Activated CD4-positive, alpha-beta memory T cell treated with anti-CD3 and anti-CD28 coated beads for 36 hours (primary cell): ENCODE measurements at regions not wholly inside any gene's neighbourhood (a gene's known extent, or its start where the extent isn't known, plus 50 kb on each side); places are given as distances from the start of the nearest gene placed in this dataset.
"Not testable (repeated sequence)": the region's sequence is repeated elsewhere in the genome, so short reads cannot be mapped to it uniquely, and the experiment has no call there.

Experiments used
- CTCF ChIA-PET: fragments of 350-600 bp; sonication (Branson Sonifier 250); formaldehyde crosslinking; loops from one replicate; lab custom pipeline; 2021; ENCODE audit warnings: antibody characterized with exemption, inconsistent platforms; lab: Charles Lee
- POLR2A ChIA-PET: fragments of 350-600 bp; sonication (Branson Sonifier 250); formaldehyde crosslinking; loops from one replicate; lab custom pipeline; 2021; ENCODE audit warnings: antibody characterized with exemption; lab: Charles Lee
- DNase-seq: peaks from one replicate; pipeline ENCODE4 v3.0.0-alpha.2; 2020
- H3K27ac Mint-ChIP-seq: one replicate; pipeline ENCODE4 v1.8.0; 2021; ENCODE audit warnings: mixed read lengths
- H3K27me3 Mint-ChIP-seq: one replicate; pipeline ENCODE4 v1.8.0; 2021; ENCODE audit warnings: mixed read lengths
- H3K36me3 Mint-ChIP-seq: one replicate; pipeline ENCODE4 v1.8.0; 2021; ENCODE audit warnings: mixed read lengths
- H3K4me1 Mint-ChIP-seq: one replicate; pipeline ENCODE4 v1.8.0; 2021; ENCODE audit warnings: low read depth, mixed read lengths
- H3K4me3 Mint-ChIP-seq: one replicate; pipeline ENCODE4 v1.8.0; 2021; ENCODE audit warnings: mild to moderate bottlenecking, mixed read lengths
- H3K9me3 Mint-ChIP-seq: one replicate; pipeline ENCODE4 v1.8.0; 2021; ENCODE audit warnings: mixed read lengths
- intact Hi-C: fragments of 100-400 bp; cut with micrococcal nuclease; formaldehyde crosslinking; loops from one replicate; pipeline ENCODE4 v1.15.1; 2023

DNA sequence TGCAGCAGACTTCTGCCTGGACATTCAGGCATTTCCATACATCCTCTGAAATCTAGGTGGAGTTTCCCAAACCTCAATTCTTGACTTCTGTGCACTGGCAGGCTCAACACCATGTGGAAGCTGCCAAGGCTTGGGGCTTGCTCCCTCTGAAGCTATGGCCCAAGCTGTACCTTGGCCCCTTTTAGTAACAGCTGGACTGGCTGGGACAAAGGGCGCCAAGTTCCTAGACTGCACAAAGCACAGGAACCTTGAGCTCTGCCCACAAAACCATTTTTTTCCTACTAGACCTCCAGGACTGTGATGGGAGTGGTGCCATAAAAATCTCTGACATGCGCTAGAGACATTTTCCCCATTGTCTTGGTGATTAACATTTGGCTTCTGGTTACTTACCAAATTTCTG is 127.1 kb upstream of the FUT9 start:
- intact Hi-C loops, POLR2A ChIA-PET, H3K27ac Mint-ChIP-seq, H3K4me3 Mint-ChIP-seq, H3K36me3 Mint-ChIP-seq, H3K9me3 Mint-ChIP-seq, DNase-seq, H3K4me1 Mint-ChIP-seq, H3K27me3 Mint-ChIP-seq, CTCF ChIA-PET: not testable (repeated sequence)

DNA sequence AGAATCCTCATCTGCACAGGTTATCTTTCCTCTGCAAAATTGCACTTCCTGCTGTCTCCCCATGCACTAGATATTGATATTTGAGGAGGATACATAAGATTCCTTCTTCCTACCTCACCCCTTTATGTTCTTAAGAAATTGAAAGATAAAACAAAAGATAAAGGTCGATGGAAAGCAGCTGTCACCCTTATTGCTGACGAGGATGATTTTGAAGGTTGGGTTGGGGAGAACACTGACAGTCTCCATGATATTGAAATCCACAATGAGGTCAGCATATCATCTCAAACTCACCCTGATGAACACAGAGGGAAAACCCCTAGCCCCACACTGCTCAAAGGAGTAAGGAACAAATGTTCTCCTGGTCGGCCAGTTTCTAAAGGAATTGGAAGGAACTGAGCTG is 110.6 kb upstream of the FUT9 start:
- CTCF ChIA-PET: no interaction called here

DNA sequence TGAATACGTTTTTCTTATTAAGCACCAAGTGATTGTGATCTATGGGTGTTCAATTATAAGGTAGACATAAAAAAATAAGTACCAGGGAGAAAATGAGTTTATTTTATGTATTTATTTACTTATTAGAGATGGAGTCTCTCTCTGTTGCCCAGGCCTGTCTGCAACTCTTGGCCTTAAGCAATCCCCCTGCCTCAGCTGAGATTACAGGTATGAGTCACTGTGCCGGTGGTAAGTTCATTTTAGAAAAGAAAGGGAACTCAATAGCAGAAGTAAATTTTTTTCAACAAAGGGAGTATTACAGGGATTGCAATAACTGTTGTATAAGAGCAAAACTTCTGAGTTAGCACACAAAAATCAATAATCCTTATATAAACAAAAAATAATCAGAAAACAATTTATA is 98.7 kb upstream of the FUT9 start:
- intact Hi-C loops: no loop called here
- ChIA-PET POLR2A (no interaction called here), CTCF (no interaction called here)
- Mint-ChIP-seq H3K27me3 (no peaks in the 10 kb centered on the region), H3K4me1 (no peaks in the 10 kb centered on the region), H3K9me3 (no peaks in the 10 kb centered on the region), H3K27ac (no peak overlapping the region), H3K4me3 (no peak overlapping the region), H3K36me3 (no peaks in the 10 kb centered on the region)
- no peak for DNase-seq

More for the DNA sequence above, 110.6 kb upstream of the FUT9 start:
- POLR2A ChIA-PET: no interaction called here
- Mint-ChIP-seq H3K4me3 (no peak overlapping the region), H3K27ac (no peak overlapping the region), H3K9me3 (no peaks in the 10 kb centered on the region), H3K27me3 (no peaks in the 10 kb centered on the region), H3K36me3 (no peaks in the 10 kb centered on the region), H3K4me1 (no peaks in the 10 kb centered on the region)
- no peak for DNase-seq
- intact Hi-C loops: no loop called here

DNA sequence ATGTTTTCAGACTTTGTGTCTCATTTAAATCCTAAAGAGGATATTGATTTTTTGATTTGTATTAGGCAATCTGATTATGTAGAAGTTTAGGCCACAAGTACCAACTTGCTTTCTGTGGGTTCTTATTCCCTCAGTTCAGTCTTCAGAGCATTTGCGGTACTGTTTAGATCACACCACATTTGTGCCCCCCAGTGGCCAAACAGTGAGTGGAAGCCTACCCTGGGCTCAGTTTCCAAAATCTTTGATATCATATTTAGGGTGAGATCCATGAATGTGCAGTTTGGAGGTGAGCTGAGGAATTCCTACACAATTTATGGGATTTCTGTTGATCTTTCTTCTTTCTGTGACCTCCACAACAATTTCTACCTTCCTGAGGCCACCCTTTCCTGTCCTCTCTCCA is 92.3 kb upstream of the FUT9 start:
- no peak overlapping the region for H3K4me3 Mint-ChIP-seq
- H3K36me3 Mint-ChIP-seq: no peaks in the 10 kb centered on the region
- intact Hi-C loops: loop anchor here (2.0 kb wide), 1 partner anchor 493 kb away; no protein-coding TSS in a partner anchor
- DNase-seq: peak; percentile 13
- ChIA-PET POLR2A (no interaction called here), CTCF (no interaction called here)
- H3K27ac Mint-ChIP-seq: no peak overlapping the region
- no peaks in the 10 kb centered on the region for H3K9me3 Mint-ChIP-seq
- no peaks in the 10 kb centered on the region for H3K4me1 Mint-ChIP-seq
- H3K27me3 Mint-ChIP-seq: no peaks in the 10 kb centered on the region

DNA sequence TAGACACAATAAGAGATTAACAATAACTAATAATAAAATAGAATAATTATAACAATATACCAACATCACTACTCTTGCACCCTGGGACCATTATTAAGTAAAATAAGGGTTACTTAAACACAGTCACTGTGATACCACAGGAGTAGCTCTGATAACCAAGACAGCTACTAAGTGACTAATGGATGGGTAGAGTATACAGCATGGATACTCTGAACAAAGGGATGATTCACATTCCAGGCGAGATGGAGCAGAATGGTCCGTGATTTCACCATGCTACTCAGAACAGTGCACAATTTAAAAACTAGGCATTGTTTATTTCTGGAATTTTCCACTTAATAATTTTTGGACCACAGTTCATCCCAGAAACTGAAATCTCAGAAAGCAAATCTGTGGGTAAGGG is 80.0 kb upstream of the FUT9 start:
- no peak overlapping the region for H3K4me3 Mint-ChIP-seq
- no peaks in the 10 kb centered on the region for H3K4me1 Mint-ChIP-seq
- DNase-seq: no peak
- no peak overlapping the region for H3K27ac Mint-ChIP-seq
- no peaks in the 10 kb centered on the region for H3K27me3 Mint-ChIP-seq
- H3K9me3 Mint-ChIP-seq: no peaks in the 10 kb centered on the region
- intact Hi-C loops: no loop called here
- H3K36me3 Mint-ChIP-seq: no peaks in the 10 kb centered on the region
- CTCF ChIA-PET: no interaction called here
- POLR2A ChIA-PET: no interaction called here

DNA sequence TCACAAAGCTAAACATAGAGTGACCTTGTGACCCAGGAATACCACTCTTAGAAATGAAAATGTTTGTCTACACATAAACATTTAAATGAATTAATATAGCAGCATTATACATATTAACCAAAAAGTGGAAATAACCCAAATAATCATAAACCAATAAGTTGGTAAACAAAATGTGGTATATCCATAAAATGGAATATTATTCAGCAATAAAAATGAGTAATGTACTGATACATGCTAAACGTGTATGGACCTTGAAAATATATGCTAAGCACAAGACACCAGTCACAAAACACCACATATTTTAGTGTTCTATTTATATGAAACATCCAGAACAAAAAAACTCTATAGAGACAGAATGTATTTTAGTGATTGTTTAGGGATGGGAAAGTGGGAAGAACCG is 68.9 kb upstream of the FUT9 start:
- CTCF ChIA-PET: no interaction called here
- Mint-ChIP-seq H3K4me1 (no peaks in the 10 kb centered on the region), H3K36me3 (no peaks in the 10 kb centered on the region), H3K9me3 (no peaks in the 10 kb centered on the region), H3K27ac (no peak overlapping the region), H3K27me3 (no peaks in the 10 kb centered on the region), H3K4me3 (no peak overlapping the region)
- intact Hi-C loops: no loop called here
- POLR2A ChIA-PET: no interaction called here
- no peak for DNase-seq

DNA sequence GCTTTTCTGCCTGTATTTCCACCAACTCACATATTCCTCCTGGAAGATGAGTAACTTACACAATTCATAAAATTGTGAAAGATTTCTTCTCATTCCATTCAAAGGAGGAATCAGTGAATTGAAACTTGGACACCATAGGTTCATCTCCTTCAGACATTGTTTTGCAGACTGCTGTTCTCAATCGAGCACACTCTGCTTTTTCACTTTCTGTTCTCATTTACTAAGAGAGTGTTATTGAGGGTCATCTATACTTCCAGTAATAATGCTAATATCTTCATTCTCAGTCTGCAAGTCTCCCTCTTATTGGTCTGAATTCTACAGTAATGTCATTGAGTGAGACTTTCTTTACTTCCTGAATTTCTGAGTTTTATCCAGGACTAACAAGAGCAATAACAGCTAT is 67.5 kb upstream of the FUT9 start:
- no peak for DNase-seq
- Mint-ChIP-seq H3K36me3 (no peaks in the 10 kb centered on the region), H3K27me3 (no peaks in the 10 kb centered on the region), H3K4me3 (no peak overlapping the region), H3K9me3 (no peaks in the 10 kb centered on the region), H3K4me1 (no peaks in the 10 kb centered on the region), H3K27ac (no peak overlapping the region)
- ChIA-PET POLR2A (no interaction called here), CTCF (no interaction called here)
- intact Hi-C loops: no loop called here

DNA sequence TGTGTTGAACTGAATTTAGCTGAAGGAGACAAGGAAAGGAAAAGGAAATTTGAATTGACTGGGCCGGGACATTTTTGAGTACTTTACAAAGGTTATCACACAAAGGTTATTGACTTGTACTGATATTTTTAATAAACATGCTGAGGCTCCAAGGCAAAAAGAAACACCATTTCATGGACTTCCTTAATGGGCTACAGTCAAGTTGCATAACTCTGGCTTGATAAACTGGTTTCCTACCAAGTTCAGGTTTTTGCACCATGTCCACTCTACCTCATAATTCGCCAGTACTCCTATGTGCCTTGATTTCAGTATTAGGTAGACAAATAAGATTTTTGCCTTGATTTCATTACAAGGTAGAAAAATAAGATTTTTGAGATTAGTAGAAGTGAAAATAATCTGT is 65.8 kb upstream of the FUT9 start:
- no peaks in the 10 kb centered on the region for H3K36me3 Mint-ChIP-seq
- POLR2A ChIA-PET: no interaction called here

DNA sequence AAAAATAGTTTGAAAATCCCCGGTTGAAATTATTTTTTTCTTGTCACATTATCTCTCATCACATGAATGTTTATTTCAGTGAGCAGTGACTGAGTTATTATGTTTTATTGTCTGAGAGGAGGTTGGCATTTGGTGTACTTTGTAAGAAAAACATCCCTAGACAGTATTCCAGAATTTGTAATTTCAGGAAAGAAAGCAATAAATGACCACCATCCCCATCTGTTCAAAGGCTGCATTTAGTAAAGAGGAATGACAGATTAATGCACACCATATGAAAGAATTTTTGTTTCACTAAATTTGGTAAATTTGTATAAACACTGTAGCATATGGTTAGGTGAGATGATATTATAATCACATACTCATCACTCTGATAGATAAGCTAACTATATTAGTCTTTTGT is 57.1 kb upstream of the FUT9 start:
- ChIA-PET CTCF (no interaction called here), POLR2A (no interaction called here)
- Mint-ChIP-seq H3K9me3 (no peaks in the 10 kb centered on the region), H3K4me3 (no peak overlapping the region), H3K4me1 (no peaks in the 10 kb centered on the region), H3K36me3 (no peaks in the 10 kb centered on the region), H3K27me3 (no peaks in the 10 kb centered on the region), H3K27ac (no peak overlapping the region)
- no peak for DNase-seq
- intact Hi-C loops: no loop called here

More for the DNA sequence above, 65.8 kb upstream of the FUT9 start:
- intact Hi-C loops: no loop called here
- Mint-ChIP-seq H3K9me3 (no peaks in the 10 kb centered on the region), H3K4me1 (no peaks in the 10 kb centered on the region), H3K27ac (no peak overlapping the region), H3K4me3 (no peak overlapping the region), H3K27me3 (no peaks in the 10 kb centered on the region)
- CTCF ChIA-PET: no interaction called here
- no peak for DNase-seq

DNA sequence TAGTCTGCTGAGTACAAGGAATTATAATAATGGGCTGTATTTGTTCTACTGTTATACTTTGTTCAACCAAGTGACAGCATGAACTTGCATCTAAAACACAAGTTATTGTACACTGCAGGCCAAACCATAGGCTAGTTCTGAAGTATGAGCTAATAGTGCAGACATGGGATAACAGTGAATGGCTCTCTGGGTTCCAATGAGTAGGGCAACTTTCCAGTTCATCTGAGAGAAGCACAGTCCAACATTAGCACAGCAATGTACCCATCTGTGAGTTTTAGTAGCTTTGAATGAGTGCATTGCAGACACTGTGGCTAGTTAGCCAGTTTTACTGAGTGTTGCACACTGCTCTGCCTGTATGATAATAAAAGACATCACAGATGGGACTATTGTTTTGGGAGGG is 56.5 kb upstream of the FUT9 start:
- no peaks in the 10 kb centered on the region for H3K36me3 Mint-ChIP-seq
- no peak overlapping the region for H3K4me3 Mint-ChIP-seq
- no peaks in the 10 kb centered on the region for H3K27me3 Mint-ChIP-seq
- no peak for DNase-seq
- no peaks in the 10 kb centered on the region for H3K4me1 Mint-ChIP-seq
- intact Hi-C loops: no loop called here
- CTCF ChIA-PET: no interaction called here
- no peaks in the 10 kb centered on the region for H3K9me3 Mint-ChIP-seq
- POLR2A ChIA-PET: no interaction called here
- H3K27ac Mint-ChIP-seq: no peak overlapping the region
